Subcutaneous abdominal adipose tissue (tissue), 5 donors: ENCODE measurements at regions not wholly inside any gene's neighbourhood (a gene's known extent, or its start where the extent isn't known, plus 50 kb on each side); places are given as distances from the start of the nearest gene placed in this dataset.
"Not testable (repeated sequence)": the region's sequence is repeated elsewhere in the genome, so short reads cannot be mapped to it uniquely, and the experiment has no call there.

Source experiments
- H3K27ac ChIP-seq: one replicate; pipeline ENCODE4 v1.7.0; 2013; ENCODE audit warnings: low read depth, mild to moderate bottlenecking, inconsistent platforms, low read length, moderate library complexity
- H3K27me3 ChIP-seq, 5 donors: one replicate each; pipeline ENCODE4 v1.7.0; 2013; ENCODE audit warnings: low read length in 5 of 5, inconsistent platforms in 1 of 5; ENCODE audit not compliant: control insufficient read depth in 5 of 5, insufficient read depth in 4 of 5
- H3K36me3 ChIP-seq, 5 donors: one replicate each; pipeline ENCODE4 v1.7.0; 2013; ENCODE audit warnings: low read length in 5 of 5; ENCODE audit not compliant: control insufficient read depth in 5 of 5, insufficient read depth in 5 of 5
- H3K4me1 ChIP-seq, 5 donors: one replicate each; pipeline ENCODE4 v1.7.0; 2013; ENCODE audit warnings: low read length in 5 of 5, mild to moderate bottlenecking in 3 of 5, moderate library complexity in 1 of 5; ENCODE audit not compliant: control insufficient read depth in 5 of 5, insufficient read depth in 5 of 5
- H3K4me3 ChIP-seq, 5 donors: one replicate each; pipeline ENCODE4 v1.7.0; 2013; ENCODE audit warnings: low read length in 5 of 5, low read depth in 1 of 5
- H3K9ac ChIP-seq, 5 donors: one replicate each; pipeline ENCODE4 v1.7.0; 2013; ENCODE audit warnings: low read length in 5 of 5, mild to moderate bottlenecking in 4 of 5, moderate library complexity in 3 of 5
- H3K9me3 ChIP-seq, 5 donors: one replicate each; pipeline ENCODE4 v1.7.0; 2013; ENCODE audit warnings: low read length in 5 of 5; ENCODE audit not compliant: control insufficient read depth in 5 of 5
- donor health status: healthy.
- donor health status: healthy.
- donor health status: healthy.
- donor health status: healthy.
- donor health status: healthy.

DNA sequence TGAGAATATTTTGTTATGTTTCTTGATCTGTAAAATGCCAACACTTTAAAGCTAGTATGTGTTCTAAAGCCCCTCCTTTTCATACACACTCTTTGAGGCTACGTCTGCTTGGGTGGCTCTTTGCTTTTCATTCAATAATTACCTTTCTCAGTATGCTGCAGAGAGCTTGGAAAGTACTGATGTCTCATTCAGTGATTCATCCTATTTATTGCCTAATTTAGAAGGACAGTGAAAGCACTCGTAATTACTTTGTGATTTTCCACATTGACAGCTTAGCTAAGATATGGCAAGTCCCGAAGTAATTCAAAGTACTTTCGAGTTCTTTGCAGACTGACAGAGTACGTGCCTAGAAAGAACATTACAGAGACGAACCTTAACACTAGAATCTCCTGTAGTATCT, 57.2 kb downstream of the BMP15 start:
- H3K27me3 ChIP-seq: peaks cover 0 to 5% (median 3%) of the 10 kb centered on the region in 5 donors
- no peak overlapping the region for H3K27ac ChIP-seq

DNA sequence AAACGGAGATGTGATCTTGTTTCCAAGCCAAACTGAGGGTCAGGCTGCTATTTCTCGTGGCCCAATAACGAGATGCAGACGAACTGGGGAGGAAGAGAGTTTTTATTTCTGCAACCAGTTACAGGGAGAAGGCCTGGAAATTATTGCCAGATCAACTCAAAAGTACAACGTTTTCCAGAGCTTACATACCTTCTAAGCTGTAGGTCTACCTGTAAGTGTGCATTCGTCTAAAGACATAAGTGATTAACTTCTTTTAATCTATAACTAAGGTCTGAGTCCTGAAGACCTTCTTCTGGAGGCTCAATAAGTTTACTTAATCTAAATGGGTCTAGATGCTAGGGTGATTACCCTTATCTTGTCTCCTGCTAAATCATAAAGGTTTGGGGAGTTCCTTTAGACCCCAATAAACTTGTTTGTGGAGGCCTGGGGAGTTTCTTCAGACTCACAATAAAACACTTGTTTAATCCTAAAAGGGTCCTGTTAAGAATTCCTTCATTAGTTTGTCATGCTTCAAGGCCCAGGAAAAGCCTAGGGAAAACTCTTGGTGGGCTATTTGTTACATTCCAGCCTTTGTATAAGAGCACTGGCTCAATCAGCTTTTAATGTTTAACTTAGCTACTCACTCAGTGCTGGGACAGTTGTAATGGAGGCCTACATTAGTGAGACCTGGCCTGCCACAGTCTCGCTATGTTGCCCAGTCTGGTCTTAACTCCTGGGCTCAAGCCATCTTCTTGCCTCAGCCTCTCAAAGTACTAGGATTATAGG, 58.5 kb downstream of the BMP15 start:
- H3K4me3 ChIP-seq, H3K9ac ChIP-seq, H3K4me1 ChIP-seq, H3K36me3 ChIP-seq, H3K9me3 ChIP-seq, H3K27me3 ChIP-seq, H3K27ac ChIP-seq: not testable (repeated sequence)

More for the DNA sequence above, 57.2 kb downstream of the BMP15 start:
- no peaks in the 10 kb centered on the region for H3K36me3 ChIP-seq
- no peak overlapping the region for H3K9ac ChIP-seq
- no peaks in the 10 kb centered on the region for H3K4me1 ChIP-seq
- no peak overlapping the region for H3K4me3 ChIP-seq
- H3K9me3 ChIP-seq: no peaks in the 10 kb centered on the region

DNA sequence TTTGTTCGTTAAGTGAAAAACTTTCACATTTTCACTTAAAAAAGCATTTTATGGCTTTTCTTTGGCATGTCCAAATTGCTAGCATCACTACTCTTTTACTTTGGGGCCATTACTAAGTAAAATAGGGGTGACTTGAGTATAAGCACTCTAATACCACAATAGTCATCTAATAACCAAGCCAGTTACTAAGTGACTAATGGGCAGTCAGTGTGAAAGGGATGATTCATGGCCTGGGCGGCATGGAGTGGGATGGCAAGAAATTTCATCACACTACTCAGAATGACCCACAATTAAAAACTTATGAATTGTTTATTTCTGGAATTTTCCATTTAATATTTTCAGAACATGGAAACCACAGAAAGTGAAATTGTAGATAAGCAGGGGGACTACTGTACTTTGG, 60.9 kb downstream of the BMP15 start:
- Histone ChIP-seq H3K9me3 (no peaks in the 10 kb centered on the region), H3K36me3 (no peaks in the 10 kb centered on the region), H3K4me1 (no peaks in the 10 kb centered on the region), H3K9ac (no peak overlapping the region), H3K27ac (no peak overlapping the region), H3K4me3 (no peak overlapping the region), H3K27me3 (peaks cover 0 to 3% (median 2%) of the 10 kb centered on the region in 5 donors)

DNA sequence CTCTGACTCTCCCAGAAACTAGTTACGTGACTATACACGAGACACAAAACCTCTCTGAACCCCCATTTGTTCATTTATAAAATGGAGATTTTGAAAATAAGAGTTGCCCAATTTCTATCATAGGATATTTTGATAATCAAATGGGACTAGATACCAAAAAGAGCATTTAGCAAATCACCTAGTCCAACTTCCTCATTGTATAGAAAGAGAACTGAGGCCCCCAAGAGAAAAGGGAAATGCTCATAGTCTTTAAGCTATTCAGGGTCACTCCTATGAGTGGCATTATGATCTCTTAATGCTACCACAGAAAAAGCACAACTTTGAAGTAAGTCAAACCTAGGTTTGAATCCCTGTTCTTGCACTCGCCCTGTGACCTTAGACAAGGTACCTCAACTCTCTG, 62.7 kb downstream of the BMP15 start:
- peaks cover 0 to 3% (median 2%) of the 10 kb centered on the region in 5 donors for H3K27me3 ChIP-seq
- no peaks in the 10 kb centered on the region for H3K36me3 ChIP-seq
- no peak overlapping the region for H3K9ac ChIP-seq

DNA sequence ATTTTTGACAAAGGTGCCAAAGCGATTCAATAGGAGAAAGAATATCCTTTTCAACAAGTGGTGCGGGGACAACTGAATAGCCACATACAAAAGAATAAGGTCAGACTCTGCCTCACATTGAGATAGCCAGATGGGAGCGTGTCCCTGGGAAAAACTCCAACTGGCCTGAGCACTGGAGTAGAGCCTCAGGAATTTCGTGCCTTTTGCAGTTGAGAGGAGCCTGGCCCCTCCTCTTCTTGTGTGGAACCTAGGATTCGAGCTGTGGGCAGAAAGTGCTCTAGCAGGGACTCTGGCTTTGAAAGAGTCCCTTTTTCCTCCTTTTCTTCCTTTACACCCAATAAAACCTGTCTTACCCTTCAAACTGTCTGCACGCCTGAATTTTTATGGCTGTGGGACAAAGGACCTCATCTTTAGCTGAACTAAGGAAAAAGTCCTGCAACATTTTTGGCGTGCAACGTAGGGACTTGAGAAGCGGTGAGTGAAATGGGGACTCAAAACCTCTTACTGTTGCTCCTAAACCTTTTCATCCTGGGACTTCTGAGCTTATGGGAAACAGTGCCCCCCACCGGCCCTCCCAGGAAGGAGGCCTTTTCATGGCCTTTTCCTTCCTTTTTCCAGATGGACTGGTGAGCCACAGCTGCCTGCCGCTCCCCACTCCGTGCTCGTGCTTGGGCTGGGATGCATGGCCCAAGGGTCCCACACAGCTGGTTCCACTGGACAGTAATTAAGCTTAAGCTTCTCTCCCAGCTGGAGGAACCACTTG, 68.6 kb downstream of the BMP15 start:
- peak overlapping the region in 1 of 5 donors; percentile 62 for H3K9ac ChIP-seq
- no peaks in the 10 kb centered on the region for H3K36me3 ChIP-seq
- H3K4me3 ChIP-seq: peak overlapping the region in 4 of 5 donors; percentile 24 to 56 (median 40)
- peaks cover 0 to 6% (median 0%) of the 10 kb centered on the region in 5 donors for H3K4me1 ChIP-seq
- peak overlapping the region; percentile 32 for H3K27ac ChIP-seq
- peaks cover 0 to 11% (median 0%) of the 10 kb centered on the region in 5 donors for H3K27me3 ChIP-seq
- H3K9me3 ChIP-seq: peaks cover 0 to 3% (median 0%) of the 10 kb centered on the region in 5 donors

More for the DNA sequence above, 62.7 kb downstream of the BMP15 start:
- H3K9me3 ChIP-seq: no peaks in the 10 kb centered on the region
- no peak overlapping the region for H3K27ac ChIP-seq
- H3K4me3 ChIP-seq: no peak overlapping the region
- no peaks in the 10 kb centered on the region for H3K4me1 ChIP-seq

DNA sequence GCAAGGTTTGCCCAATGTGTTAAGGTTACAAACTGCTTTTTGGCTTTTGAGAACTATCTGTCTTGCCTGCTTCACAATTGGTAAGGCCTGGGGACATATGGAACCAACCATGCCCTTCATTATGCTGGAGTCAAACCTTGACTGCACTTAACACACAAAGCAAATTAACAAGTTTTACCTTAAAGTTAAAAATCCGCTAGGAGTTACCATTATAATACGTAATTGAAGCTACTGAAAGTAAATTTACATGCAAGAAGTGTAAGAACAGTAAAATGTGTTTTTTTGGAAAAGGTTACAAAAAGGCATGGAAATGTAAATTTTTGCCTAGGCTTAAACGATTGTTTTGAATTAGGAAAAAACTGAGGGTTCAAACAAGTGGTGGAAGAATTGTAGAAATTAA, 69.7 kb downstream of the BMP15 start:
- peak overlapping the region; percentile 32 for H3K27ac ChIP-seq
- H3K36me3 ChIP-seq: no peaks in the 10 kb centered on the region
- no peak overlapping the region for H3K4me3 ChIP-seq
- no peak overlapping the region for H3K9ac ChIP-seq
- H3K4me1 ChIP-seq: peaks cover 0 to 6% (median 0%) of the 10 kb centered on the region in 5 donors
- peaks cover 0 to 12% (median 0%) of the 10 kb centered on the region in 5 donors for H3K27me3 ChIP-seq
- peaks cover 0 to 3% (median 0%) of the 10 kb centered on the region in 5 donors for H3K9me3 ChIP-seq

DNA sequence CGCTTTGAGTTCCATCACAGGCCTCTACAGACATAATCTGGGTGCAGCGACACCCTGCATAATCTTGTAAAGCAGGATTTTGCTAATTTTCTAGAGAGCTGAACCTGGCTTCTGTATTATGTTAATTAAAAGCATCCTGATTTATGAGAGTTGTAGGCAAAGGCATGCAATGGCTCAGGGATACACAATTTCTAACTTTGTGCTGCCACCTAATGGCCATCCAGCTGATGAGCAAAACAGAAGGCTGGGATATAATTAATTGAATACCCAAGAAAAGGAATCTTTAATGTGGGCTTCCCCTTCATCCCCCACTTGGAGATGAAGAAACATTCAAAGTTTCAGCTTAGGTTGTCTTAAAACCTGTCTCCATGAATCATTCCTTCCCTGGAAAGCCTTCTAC, 78.1 kb downstream of the BMP15 start:
- Histone ChIP-seq H3K9me3 (no peaks in the 10 kb centered on the region), H3K4me1 (no peaks in the 10 kb centered on the region), H3K9ac (no peak overlapping the region), H3K27me3 (peaks cover 0 to 9% (median 7%) of the 10 kb centered on the region in 5 donors), H3K4me3 (no peak overlapping the region), H3K36me3 (no peaks in the 10 kb centered on the region), H3K27ac (no peak overlapping the region)

DNA sequence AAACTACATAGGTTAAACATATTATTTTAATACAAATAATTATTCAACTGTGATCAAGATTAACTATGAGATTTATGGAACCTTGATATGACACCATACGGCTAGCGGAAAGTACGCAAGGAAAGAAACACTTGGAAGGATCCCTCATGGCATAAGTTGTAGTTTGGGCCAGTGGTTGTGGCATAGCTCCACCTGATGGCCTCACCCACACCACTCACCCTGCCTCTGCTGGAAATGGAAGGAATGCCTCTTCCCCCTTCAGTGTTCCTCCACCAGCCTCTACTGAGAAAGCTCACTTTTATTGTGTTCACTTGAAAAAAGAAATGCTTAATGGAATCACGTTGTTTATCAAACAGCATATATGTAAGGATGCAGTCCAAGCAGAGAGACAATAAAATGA, 86.4 kb downstream of the BMP15 start:
- H3K9me3 ChIP-seq: no peaks in the 10 kb centered on the region
- no peak overlapping the region for H3K4me3 ChIP-seq
- H3K9ac ChIP-seq: no peak overlapping the region

DNA sequence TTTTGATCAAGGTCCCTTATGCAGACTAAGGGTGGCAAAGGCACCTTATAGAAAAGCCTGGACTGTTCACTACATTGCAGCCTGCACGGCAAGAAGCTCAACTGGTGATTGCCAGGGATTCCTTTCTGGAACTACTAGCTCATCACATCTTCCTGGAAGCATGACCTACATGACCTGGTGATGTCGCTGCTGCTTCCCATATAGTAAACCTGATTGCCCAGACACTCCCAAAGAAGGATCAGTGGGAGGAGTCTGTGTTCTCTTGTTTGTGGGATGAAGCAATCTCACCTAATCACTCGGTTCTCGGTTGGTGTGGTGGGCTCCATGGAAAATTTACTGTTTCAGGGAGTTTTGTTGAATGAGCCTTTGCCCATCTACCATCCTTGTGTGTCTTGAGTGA, 89.8 kb downstream of the BMP15 start:
- H3K27ac ChIP-seq, H3K9me3 ChIP-seq, H3K36me3 ChIP-seq, H3K4me3 ChIP-seq, H3K27me3 ChIP-seq, H3K9ac ChIP-seq: not testable (repeated sequence)
- peaks cover 0 to 30% (median 22%) of the 10 kb centered on the region in 5 donors for H3K4me1 ChIP-seq

More for the DNA sequence above, 86.4 kb downstream of the BMP15 start:
- H3K4me1 ChIP-seq: peaks cover 0 to 11% (median 3%) of the 10 kb centered on the region in 5 donors
- no peaks in the 10 kb centered on the region for H3K36me3 ChIP-seq
- H3K27ac ChIP-seq: no peak overlapping the region
- H3K27me3 ChIP-seq: peaks cover 0 to 5% (median 4%) of the 10 kb centered on the region in 5 donors
